ENCODE measurements at regions not wholly inside any gene's neighbourhood (a gene's known extent, or its start where the extent isn't known, plus 50 kb on each side); places are given as distances from the start of the nearest gene placed in this dataset.

DNA sequence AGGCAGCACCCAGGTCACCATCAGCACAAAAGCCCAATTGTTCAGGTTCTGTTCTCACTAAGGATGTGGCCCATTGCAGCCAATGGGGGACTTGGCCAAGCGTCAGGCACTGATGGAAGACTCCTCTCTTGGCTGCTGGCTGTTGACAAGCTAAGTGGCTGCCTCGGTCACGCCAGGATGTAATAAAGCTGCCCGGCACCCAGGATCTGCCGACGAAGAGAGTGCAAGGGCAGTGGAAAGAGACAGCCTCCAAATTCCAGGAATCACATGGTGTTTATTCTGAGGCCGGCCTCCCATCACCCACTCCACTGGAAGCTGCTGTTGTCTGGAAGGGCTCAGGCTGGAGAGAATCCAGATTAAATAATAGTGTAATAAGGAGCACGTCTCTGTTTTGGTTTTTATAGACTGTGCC is 451.8 kb upstream of the TBX3 start:
- no peak for TF ChIP-seq ZFP30 (CRISPR knock-in tag; IDR thresholded peaks at IDR 0.05)
- no peak for TF ChIP-seq PATZ1 (CRISPR knock-in tag; IDR thresholded peaks at IDR 0.05; ENCODE audit: borderline replicate concordance)
- no peak for TF ChIP-seq ARNTL (CRISPR knock-in tag; IDR thresholded peaks at IDR 0.05; ENCODE audit: borderline replicate concordance, low read depth)
- TF ChIP-seq RARB (CRISPR knock-in tag; IDR thresholded peaks at IDR 0.05): no peak
- no peak for TF ChIP-seq ZNF565 (CRISPR knock-in tag; conservative IDR thresholded peaks at IDR 0.05; ENCODE audit: low read depth)
- TF ChIP-seq ZNF70 (CRISPR knock-in tag; IDR thresholded peaks at IDR 0.05): no peak
